ENCODE measurements at regions not wholly inside any gene's neighbourhood (a gene's known extent, or its start where the extent isn't known, plus 50 kb on each side); places are given as distances from the start of the nearest gene placed in this dataset.

DNA sequence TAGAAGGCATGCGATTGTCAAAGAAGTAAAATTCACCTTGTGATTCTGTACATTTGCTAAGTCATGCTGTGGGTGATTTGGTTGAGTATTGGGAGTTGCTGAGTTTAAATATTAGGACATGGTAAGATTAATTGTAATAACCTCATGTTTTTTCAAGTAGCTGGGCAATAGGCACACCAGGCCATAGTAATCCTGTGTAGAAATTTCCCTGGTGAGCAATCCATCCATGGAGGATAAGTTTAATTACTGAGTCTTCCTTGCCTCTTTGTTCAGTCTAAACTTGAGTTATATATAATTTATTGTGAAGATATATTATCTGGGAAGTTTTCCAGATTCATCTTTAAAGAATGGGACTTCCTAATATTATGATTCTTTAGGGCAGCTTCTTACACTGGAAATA lies 221.1 kb upstream of the NUDT12 start:
- no peak overlapping the region for H3K9ac ChIP-seq
- H3K9me3 ChIP-seq = no peaks in the 10 kb centered on the region
- CTCF ChIA-PET = no interaction called here
- POLR2A ChIA-PET = no interaction called here
- H3K9me2 ChIP-seq = no peaks in the 10 kb centered on the region
- no peaks in the 10 kb centered on the region for H3F3A ChIP-seq (replicated peaks; ENCODE audit: insufficient read depth)
- H3K27me3 ChIP-seq (ENCODE audit: insufficient read depth) = no peaks in the 10 kb centered on the region
- H2AFZ ChIP-seq (ENCODE audit: low read depth) = no peak overlapping the region
- H3K4me3 ChIP-seq (ENCODE audit: low read depth in 2 of 2, low read length in 1 of 2) = no peak overlapping the region
- peaks cover 0 to 4% of the 10 kb centered on the region in 2 experiments; a peak in 2 of 4 replicates for H3K4me1 ChIP-seq (ENCODE audit: control insufficient read depth in 1 of 2, insufficient read depth in 2 of 2, low read depth in 1 of 2, low read length in 1 of 2)
- H3K4me2 ChIP-seq = no peak overlapping the region
- H4K20me1 ChIP-seq (ENCODE audit: insufficient read depth) = no peaks in the 10 kb centered on the region
- H3K79me2 ChIP-seq (ENCODE audit: insufficient read depth) = no peaks in the 10 kb centered on the region
- DNase-seq = no peak
- WGBS (ENCODE audit: low lambda C conversion rate) = 88% methylated on average over 1 of the region's 1 CpG
- no peaks in the 10 kb centered on the region for H3K36me3 ChIP-seq (replicated peaks in 1 of 2; ENCODE audit: control insufficient read depth in 1 of 2, insufficient read depth in 2 of 2, low read length in 1 of 2)
- peak overlapping the region in 1 of 2 experiments; percentile 69; a peak in 2 of 4 replicates for H3K27ac ChIP-seq (ENCODE audit: low read depth in 2 of 2, low read length in 1 of 2)
- TF ChIP-seq, protein P1, sequence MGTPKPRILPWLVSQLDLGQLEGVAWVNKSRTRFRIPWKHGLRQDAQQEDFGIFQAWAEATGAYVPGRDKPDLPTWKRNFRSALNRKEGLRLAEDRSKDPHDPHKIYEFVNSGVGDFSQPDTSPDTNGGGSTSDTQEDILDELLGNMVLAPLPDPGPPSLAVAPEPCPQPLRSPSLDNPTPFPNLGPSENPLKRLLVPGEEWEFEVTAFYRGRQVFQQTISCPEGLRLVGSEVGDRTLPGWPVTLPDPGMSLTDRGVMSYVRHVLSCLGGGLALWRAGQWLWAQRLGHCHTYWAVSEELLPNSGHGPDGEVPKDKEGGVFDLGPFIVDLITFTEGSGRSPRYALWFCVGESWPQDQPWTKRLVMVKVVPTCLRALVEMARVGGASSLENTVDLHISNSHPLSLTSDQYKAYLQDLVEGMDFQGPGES (IDR thresholded peaks at IDR 0.05; ENCODE audit: low read depth, low read length) = no peak
- TF ChIP-seq, protein P2, sequence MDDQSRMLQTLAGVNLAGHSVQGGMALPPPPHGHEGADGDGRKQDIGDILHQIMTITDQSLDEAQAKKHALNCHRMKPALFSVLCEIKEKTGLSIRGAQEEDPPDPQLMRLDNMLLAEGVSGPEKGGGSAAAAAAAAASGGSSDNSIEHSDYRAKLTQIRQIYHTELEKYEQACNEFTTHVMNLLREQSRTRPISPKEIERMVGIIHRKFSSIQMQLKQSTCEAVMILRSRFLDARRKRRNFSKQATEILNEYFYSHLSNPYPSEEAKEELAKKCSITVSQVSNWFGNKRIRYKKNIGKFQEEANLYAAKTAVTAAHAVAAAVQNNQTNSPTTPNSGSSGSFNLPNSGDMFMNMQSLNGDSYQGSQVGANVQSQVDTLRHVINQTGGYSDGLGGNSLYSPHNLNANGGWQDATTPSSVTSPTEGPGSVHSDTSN (IDR thresholded peaks at IDR 0.05) = no peak
- TF ChIP-seq, protein P3, sequence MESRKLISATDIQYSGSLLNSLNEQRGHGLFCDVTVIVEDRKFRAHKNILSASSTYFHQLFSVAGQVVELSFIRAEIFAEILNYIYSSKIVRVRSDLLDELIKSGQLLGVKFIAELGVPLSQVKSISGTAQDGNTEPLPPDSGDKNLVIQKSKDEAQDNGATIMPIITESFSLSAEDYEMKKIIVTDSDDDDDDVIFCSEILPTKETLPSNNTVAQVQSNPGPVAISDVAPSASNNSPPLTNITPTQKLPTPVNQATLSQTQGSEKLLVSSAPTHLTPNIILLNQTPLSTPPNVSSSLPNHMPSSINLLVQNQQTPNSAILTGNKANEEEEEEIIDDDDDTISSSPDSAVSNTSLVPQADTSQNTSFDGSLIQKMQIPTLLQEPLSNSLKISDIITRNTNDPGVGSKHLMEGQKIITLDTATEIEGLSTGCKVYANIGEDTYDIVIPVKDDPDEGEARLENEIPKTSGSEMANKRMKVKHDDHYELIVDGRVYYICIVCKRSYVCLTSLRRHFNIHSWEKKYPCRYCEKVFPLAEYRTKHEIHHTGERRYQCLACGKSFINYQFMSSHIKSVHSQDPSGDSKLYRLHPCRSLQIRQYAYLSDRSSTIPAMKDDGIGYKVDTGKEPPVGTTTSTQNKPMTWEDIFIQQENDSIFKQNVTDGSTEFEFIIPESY (IDR thresholded peaks at IDR 0.05; ENCODE audit: borderline replicate concordance, low read depth) = no peak
- no peak for TF ChIP-seq RFX5 (IDR thresholded peaks at IDR 0.05; ENCODE audit: low read length)
- no peak for TF ChIP-seq MXI1 (IDR thresholded peaks at IDR 0.05; ENCODE audit: low read depth, low read length)
- TF ChIP-seq GATA2 (CRISPR knock-in tag; IDR thresholded peaks at IDR 0.05) = no peak

DNA sequence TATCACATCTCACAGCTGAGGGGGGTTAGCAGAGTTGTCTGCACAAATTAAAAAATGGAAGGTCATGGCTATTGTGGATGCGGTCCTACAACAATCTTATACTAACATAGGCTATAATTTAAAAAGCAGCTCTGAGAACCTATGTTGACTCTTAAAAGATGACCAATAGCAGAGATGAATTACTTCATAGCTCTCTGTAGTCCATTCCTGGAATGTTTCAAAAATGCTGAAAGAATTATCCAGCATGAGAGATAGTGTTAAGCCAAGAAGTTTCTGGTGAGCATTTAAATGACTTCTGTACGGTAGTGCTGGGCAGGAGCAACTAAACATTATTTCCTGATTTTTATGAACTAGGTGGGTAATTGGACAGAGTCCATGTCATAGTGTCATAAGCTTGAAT lies 218.2 kb upstream of the NUDT12 start:
- H3K9ac ChIP-seq = no peak overlapping the region
- H3K27ac ChIP-seq (ENCODE audit: low read depth in 2 of 2, low read length in 1 of 2) = peak overlapping the region in 1 of 2 experiments; percentile 67; a peak in 2 of 4 replicates
- 59% methylated on average over 2 of the region's 2 CpGs for WGBS (ENCODE audit: low lambda C conversion rate)
- ChIA-PET CTCF (interaction anchor here (1.2 to 1.8 kb wide), 3 partner anchors 28 to 193 kb away, joined by 3 to 4 read pairs (median 4); no protein-coding TSS in a partner anchor), POLR2A (no interaction called here)
- no peaks in the 10 kb centered on the region for H3K27me3 ChIP-seq (ENCODE audit: insufficient read depth)
- H3K36me3 ChIP-seq (replicated peaks in 1 of 2; ENCODE audit: control insufficient read depth in 1 of 2, insufficient read depth in 2 of 2, low read length in 1 of 2) = no peaks in the 10 kb centered on the region
- H3K4me1 ChIP-seq (ENCODE audit: control insufficient read depth in 1 of 2, insufficient read depth in 2 of 2, low read depth in 1 of 2, low read length in 1 of 2) = peaks cover 0 to 4% of the 10 kb centered on the region in 2 experiments; a peak in 2 of 4 replicates
- no peaks in the 10 kb centered on the region for H3K9me2 ChIP-seq
- H3F3A ChIP-seq (replicated peaks; ENCODE audit: insufficient read depth) = no peaks in the 10 kb centered on the region
- no peaks in the 10 kb centered on the region for H4K20me1 ChIP-seq (ENCODE audit: insufficient read depth)
- H2AFZ ChIP-seq (ENCODE audit: low read depth) = no peak overlapping the region
- H3K9me3 ChIP-seq = no peaks in the 10 kb centered on the region
- no peak overlapping the region for H3K4me2 ChIP-seq
- H3K79me2 ChIP-seq (ENCODE audit: insufficient read depth) = no peaks in the 10 kb centered on the region
- no peak for DNase-seq
- TF ChIP-seq, protein P4, sequence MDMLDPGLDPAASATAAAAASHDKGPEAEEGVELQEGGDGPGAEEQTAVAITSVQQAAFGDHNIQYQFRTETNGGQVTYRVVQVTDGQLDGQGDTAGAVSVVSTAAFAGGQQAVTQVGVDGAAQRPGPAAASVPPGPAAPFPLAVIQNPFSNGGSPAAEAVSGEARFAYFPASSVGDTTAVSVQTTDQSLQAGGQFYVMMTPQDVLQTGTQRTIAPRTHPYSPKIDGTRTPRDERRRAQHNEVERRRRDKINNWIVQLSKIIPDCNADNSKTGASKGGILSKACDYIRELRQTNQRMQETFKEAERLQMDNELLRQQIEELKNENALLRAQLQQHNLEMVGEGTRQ (IDR thresholded peaks at IDR 0.05; ENCODE audit: borderline replicate concordance, low read depth, low read length) = no peak
- no peak for TF ChIP-seq POLR2AphosphoS5 (IDR thresholded peaks at IDR 0.05; ENCODE audit: low read depth, low read length)
- TF ChIP-seq FOXJ3 (CRISPR knock-in tag; IDR thresholded peaks at IDR 0.05) = no peak
- TF ChIP-seq YY1 (IDR thresholded peaks at IDR 0.05; ENCODE audit: low read depth) = no peak
- no peak for TF ChIP-seq EP300 (IDR thresholded peaks at IDR 0.05; ENCODE audit: borderline replicate concordance in 1 of 2, low read depth in 1 of 2, low read length in 1 of 2)
- TF ChIP-seq TEAD4 (IDR thresholded peaks at IDR 0.05; ENCODE audit: borderline replicate concordance, insufficient read depth) = no peak
- TF ChIP-seq SMC3 (IDR thresholded peaks at IDR 0.05; ENCODE audit: low read depth, low read length) = no peak
- TF ChIP-seq GATA2 (CRISPR knock-in tag; IDR thresholded peaks at IDR 0.05) = no peak
- H3K4me3 ChIP-seq (ENCODE audit: low read depth in 2 of 2, low read length in 1 of 2) = no peak overlapping the region
